ENCODE measurements at regions not wholly inside any gene's neighbourhood (a gene's known extent, or its start where the extent isn't known, plus 50 kb on each side); places are given as distances from the start of the nearest gene placed in this dataset.
A peak's percentile ranks its signal among the peaks of the same experiment; 100 is the strongest.

- H3K27ac Mint-ChIP-seq = no peak overlapping the region
- no peak overlapping the region for H3K4me3 Mint-ChIP-seq
- H3K36me3 Mint-ChIP-seq (ENCODE audit: low read depth) = peaks cover 28% of the 10 kb centered on the region
- H3K27me3 Mint-ChIP-seq (ENCODE audit: insufficient read depth) = no peaks in the 10 kb centered on the region
- peaks cover 5% of the 10 kb centered on the region for H3K4me1 Mint-ChIP-seq (ENCODE audit: low read depth)
- intact Hi-C loops (cut with micrococcal nuclease) = no loop called here
- H3K9me3 Mint-ChIP-seq = peaks cover 6% of the 10 kb centered on the region
- DNase-seq (ENCODE audit: low spot score) = no peak
Observed at GRCh38 chr14:71514941-71515919, 417.0 kb upstream of the RGS6 start.

DNA sequence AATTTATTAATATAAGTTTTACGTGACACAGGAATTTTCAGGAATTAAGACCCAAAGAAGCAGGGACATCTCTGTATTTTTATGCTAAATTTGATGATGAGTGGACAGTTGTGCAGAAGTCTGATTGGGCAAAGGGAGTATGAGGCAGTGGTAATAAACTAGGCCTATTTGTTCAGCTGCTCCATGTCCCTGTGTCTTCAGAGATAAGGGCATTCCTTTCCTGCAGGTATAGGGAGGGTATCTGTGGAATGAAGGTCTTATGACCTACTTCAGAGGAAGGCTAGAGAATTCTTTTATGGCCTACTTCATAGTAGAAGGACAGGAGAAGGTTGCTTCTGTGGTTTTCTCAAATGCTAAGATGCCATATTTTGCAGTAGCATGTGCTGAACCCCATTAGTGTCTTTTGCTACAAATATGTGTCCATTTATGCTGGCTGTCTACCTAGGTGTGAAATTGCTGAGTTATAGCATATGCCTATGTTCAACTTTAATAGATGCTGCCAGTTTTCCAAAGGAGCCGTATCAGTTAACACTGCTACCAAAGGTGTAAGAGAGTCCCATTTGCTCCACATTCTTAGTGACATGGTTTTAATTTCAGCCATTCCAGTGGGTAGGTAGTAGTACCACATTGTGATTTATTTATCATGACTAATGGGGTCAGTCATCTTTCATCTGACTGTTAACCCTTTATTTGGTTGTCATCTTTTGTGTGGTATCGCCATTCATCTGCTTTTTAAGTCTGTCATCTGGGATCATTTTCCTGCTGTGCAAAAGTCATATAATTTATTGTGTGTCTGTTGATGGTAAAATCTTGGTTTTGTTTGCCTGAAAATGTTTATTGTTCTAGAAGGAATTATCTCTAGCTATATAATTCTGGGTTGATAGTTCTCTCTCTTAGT, 410.7 kb upstream of the RGS6 start:
- peaks cover 27% of the 10 kb centered on the region for H3K36me3 Mint-ChIP-seq (ENCODE audit: low read depth)

GRCh38 chr14:71523630-71524319, 408.5 kb upstream of the RGS6 start:
- H3K9me3 Mint-ChIP-seq = no peaks in the 10 kb centered on the region
- H3K4me1 Mint-ChIP-seq (ENCODE audit: low read depth) = peaks cover 21% of the 10 kb centered on the region
- H3K4me3 Mint-ChIP-seq = no peak overlapping the region
- H3K27ac Mint-ChIP-seq = peak overlapping the region; percentile 32
- H3K27me3 Mint-ChIP-seq (ENCODE audit: insufficient read depth) = no peaks in the 10 kb centered on the region
- H3K36me3 Mint-ChIP-seq (ENCODE audit: low read depth) = peaks cover 21% of the 10 kb centered on the region
- no peak for DNase-seq (ENCODE audit: low spot score)
- intact Hi-C loops (cut with micrococcal nuclease) = loop anchor here (1.0 to 5.0 kb wide), 4 partner anchors 25 to 191 kb away; no protein-coding TSS in a partner anchor

More for the DNA sequence above, 410.7 kb upstream of the RGS6 start:
- no peak overlapping the region for H3K4me3 Mint-ChIP-seq
- no peaks in the 10 kb centered on the region for H3K27me3 Mint-ChIP-seq (ENCODE audit: insufficient read depth)
- H3K27ac Mint-ChIP-seq = no peak overlapping the region
- peaks cover 21% of the 10 kb centered on the region for H3K4me1 Mint-ChIP-seq (ENCODE audit: low read depth)
- H3K9me3 Mint-ChIP-seq = peaks cover 6% of the 10 kb centered on the region
- intact Hi-C loops (cut with micrococcal nuclease) = loop anchor here (5.0 kb wide), 1 partner anchor 44 kb away; no protein-coding TSS in a partner anchor
- no peak for DNase-seq (ENCODE audit: low spot score)

- Mint-ChIP-seq H3K4me3 (no peak overlapping the region), H3K9me3 (no peaks in the 10 kb centered on the region), H3K36me3 (ENCODE audit: low read depth) (peaks cover 16% of the 10 kb centered on the region), H3K4me1 (ENCODE audit: low read depth) (peaks cover 21% of the 10 kb centered on the region), H3K27me3 (ENCODE audit: insufficient read depth) (no peaks in the 10 kb centered on the region), H3K27ac (peak overlapping the region; percentile 32)
- intact Hi-C loops (cut with micrococcal nuclease) = loop anchor here (1.0 to 5.0 kb wide), 4 partner anchors 26 to 192 kb away; no protein-coding TSS in a partner anchor
- DNase-seq (ENCODE audit: low spot score) = no peak
Observed at GRCh38 chr14:71524320-71524982, 407.8 kb upstream of the RGS6 start.

- Mint-ChIP-seq H3K4me3 (no peak overlapping the region), H3K36me3 (ENCODE audit: low read depth) (peaks cover 24% of the 10 kb centered on the region), H3K27ac (no peak overlapping the region), H3K4me1 (ENCODE audit: low read depth) (peaks cover 25% of the 10 kb centered on the region), H3K27me3 (ENCODE audit: insufficient read depth) (no peaks in the 10 kb centered on the region), H3K9me3 (no peaks in the 10 kb centered on the region)
- intact Hi-C loops (cut with micrococcal nuclease) = no loop called here
- no peak for DNase-seq (ENCODE audit: low spot score)
Observed at GRCh38 chr14:71525663-71526221, 406.5 kb upstream of the RGS6 start.

DNA sequence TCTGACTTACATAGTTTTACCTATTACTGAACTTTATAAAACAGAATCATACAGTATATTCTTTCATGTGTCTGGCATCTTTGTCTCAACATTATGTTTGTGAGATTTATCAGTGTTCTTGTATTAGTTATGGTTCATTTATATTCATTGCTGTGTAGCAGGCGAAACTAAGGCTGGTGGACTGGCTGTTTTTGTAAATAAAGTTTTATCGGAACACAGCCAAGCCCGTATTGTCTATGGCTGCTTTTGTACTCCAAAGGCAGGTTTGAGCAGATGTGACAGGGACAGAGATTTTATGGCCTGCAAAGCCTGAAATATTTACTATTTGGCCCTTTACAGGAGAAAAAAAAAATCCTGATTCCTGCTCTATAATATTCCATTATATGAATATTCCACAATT, 405.8 kb upstream of the RGS6 start:
- Mint-ChIP-seq H3K4me1 (ENCODE audit: low read depth) (peaks cover 26% of the 10 kb centered on the region), H3K27me3 (ENCODE audit: insufficient read depth) (no peaks in the 10 kb centered on the region), H3K36me3 (ENCODE audit: low read depth) (peaks cover 25% of the 10 kb centered on the region), H3K4me3 (no peak overlapping the region), H3K9me3 (no peaks in the 10 kb centered on the region), H3K27ac (peak overlapping the region; percentile 15)
- intact Hi-C loops (cut with micrococcal nuclease) = no loop called here
- DNase-seq (ENCODE audit: low spot score) = no peak

DNA sequence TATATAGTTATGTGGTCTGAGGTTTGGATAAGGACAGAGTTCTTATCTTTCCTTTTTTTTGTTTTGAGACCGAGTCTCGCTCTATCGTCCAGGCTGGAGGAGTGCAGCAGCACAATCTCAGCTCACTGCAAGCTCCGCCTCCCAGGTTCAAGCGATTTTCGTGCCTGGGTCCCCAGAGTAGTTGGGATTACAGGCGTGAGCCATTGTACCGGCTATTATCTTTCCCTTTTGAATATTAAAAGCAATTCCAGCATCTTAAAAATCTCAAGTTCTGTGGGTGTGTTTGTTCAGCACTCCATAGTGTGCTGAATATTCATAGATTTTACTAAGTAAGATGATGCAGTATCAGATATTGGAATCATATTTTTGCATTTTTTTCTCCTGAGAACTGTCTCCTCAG, 404.4 kb upstream of the RGS6 start:
- no peak overlapping the region for H3K27ac Mint-ChIP-seq

DNA sequence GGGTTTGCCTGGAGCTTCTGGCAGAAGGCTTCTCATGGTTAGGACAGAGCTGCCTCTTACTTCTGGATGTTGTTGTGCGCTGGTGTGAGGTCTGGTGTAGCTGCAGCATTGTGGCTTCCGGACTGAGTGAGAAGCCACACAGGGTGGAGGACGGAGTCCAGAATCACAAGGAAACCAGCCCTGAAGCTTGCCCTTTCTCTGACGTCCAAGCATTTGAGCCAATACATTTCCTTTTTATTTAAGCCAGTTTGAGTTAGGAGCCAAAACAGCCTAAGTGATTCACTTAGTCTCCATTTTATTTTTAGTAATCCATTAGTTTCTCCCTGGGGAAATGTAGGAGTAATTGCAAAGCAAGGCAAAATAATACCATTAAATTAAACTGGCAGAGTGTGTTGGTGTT, 402.4 kb upstream of the RGS6 start:
- Mint-ChIP-seq H3K27ac (no peak overlapping the region), H3K9me3 (no peaks in the 10 kb centered on the region), H3K4me1 (ENCODE audit: low read depth) (peaks cover 5% of the 10 kb centered on the region), H3K27me3 (ENCODE audit: insufficient read depth) (no peaks in the 10 kb centered on the region), H3K4me3 (no peak overlapping the region), H3K36me3 (ENCODE audit: low read depth) (peaks cover 17% of the 10 kb centered on the region)
- intact Hi-C loops (cut with micrococcal nuclease) = no loop called here
- DNase-seq (ENCODE audit: low spot score) = no peak

More for the DNA sequence above, 404.4 kb upstream of the RGS6 start:
- intact Hi-C loops (cut with micrococcal nuclease) = no loop called here
- Mint-ChIP-seq H3K9me3 (no peaks in the 10 kb centered on the region), H3K4me3 (no peak overlapping the region), H3K27me3 (ENCODE audit: insufficient read depth) (no peaks in the 10 kb centered on the region), H3K36me3 (ENCODE audit: low read depth) (peaks cover 27% of the 10 kb centered on the region), H3K4me1 (ENCODE audit: low read depth) (peaks cover 20% of the 10 kb centered on the region)
- no peak for DNase-seq (ENCODE audit: low spot score)

- no peak overlapping the region for H3K4me3 Mint-ChIP-seq
- peaks cover 10% of the 10 kb centered on the region for H3K4me1 Mint-ChIP-seq (ENCODE audit: low read depth)
- intact Hi-C loops (cut with micrococcal nuclease) = no loop called here
- H3K9me3 Mint-ChIP-seq = no peaks in the 10 kb centered on the region
- peaks cover 20% of the 10 kb centered on the region for H3K36me3 Mint-ChIP-seq (ENCODE audit: low read depth)
- H3K27me3 Mint-ChIP-seq (ENCODE audit: insufficient read depth) = no peaks in the 10 kb centered on the region
- DNase-seq (ENCODE audit: low spot score) = no peak
- no peak overlapping the region for H3K27ac Mint-ChIP-seq
Observed at GRCh38 chr14:71532344-71532743, 399.9 kb upstream of the RGS6 start.

GRCh38 chr14:71532790-71533189, 399.4 kb upstream of the RGS6 start:
- no peak for DNase-seq (ENCODE audit: low spot score)
- intact Hi-C loops (cut with micrococcal nuclease) = no loop called here
- H3K36me3 Mint-ChIP-seq (ENCODE audit: low read depth) = peaks cover 22% of the 10 kb centered on the region
- H3K9me3 Mint-ChIP-seq = no peaks in the 10 kb centered on the region
- H3K27ac Mint-ChIP-seq = no peak overlapping the region
- no peak overlapping the region for H3K4me3 Mint-ChIP-seq
- no peaks in the 10 kb centered on the region for H3K27me3 Mint-ChIP-seq (ENCODE audit: insufficient read depth)
- H3K4me1 Mint-ChIP-seq (ENCODE audit: low read depth) = peaks cover 10% of the 10 kb centered on the region

DNA sequence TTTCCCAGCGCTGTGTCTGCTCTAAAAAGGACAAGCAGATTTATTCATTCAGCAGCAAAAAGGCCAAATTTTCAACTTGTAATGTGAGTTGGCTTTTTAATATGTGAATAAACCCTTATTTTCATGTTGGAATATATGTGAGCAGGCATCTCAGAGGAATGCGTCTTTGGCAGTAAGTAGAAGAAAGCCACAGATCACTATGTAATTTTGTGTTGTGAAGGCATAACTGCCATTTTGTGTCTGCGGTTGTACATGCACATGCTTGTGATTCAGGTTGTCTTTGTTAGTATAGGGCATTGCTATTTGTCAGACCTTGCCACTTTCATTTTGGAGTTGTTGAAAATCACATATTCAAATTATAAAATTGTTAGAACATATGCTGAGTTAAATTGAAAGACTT, 398.8 kb upstream of the RGS6 start:
- intact Hi-C loops (cut with micrococcal nuclease) = no loop called here
- Mint-ChIP-seq H3K9me3 (no peaks in the 10 kb centered on the region), H3K4me1 (ENCODE audit: low read depth) (peaks cover 10% of the 10 kb centered on the region), H3K27me3 (ENCODE audit: insufficient read depth) (no peaks in the 10 kb centered on the region), H3K4me3 (no peak overlapping the region), H3K27ac (no peak overlapping the region), H3K36me3 (ENCODE audit: low read depth) (peaks cover 24% of the 10 kb centered on the region)
- DNase-seq (ENCODE audit: low spot score) = no peak

DNA sequence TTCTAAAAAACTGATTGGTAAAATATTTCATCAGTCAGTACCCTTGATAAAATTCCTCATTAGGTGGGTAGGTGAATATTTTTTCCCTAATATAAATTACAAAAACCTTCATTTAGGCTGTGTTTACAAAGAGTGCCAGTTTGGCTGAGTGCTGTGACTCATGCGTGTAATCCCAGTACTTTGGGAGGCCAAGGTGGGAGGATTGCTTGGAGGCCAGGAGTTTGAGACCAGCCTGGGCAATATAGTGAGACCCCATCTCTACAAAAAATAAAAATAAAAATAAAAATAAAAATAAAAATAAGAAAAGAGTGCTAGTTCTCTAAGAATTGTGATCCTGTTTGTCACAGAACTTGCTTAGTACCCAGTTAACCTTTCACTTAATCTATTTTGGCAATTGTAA, 398.4 kb upstream of the RGS6 start:
- intact Hi-C loops (cut with micrococcal nuclease) = no loop called here
- H3K4me1 Mint-ChIP-seq (ENCODE audit: low read depth) = peaks cover 10% of the 10 kb centered on the region
- H3K9me3 Mint-ChIP-seq = no peaks in the 10 kb centered on the region
- DNase-seq (ENCODE audit: low spot score) = no peak
- H3K27me3 Mint-ChIP-seq (ENCODE audit: insufficient read depth) = no peaks in the 10 kb centered on the region
- H3K27ac Mint-ChIP-seq = no peak overlapping the region
- no peak overlapping the region for H3K4me3 Mint-ChIP-seq
- peaks cover 24% of the 10 kb centered on the region for H3K36me3 Mint-ChIP-seq (ENCODE audit: low read depth)

Data from activated T-helper 1 cell treated with anti-CD3 and anti-CD28 coated beads, Interleukin-12 subunit alpha, Interleukin-12 subunit beta, Interleukin-2, Interleukin-4 antibody, amounts not matched to agents 30 ng/mL and 10 ng/mL and 1 ng/mL, durations not matched to agents 14 hours and 24 hours and 36 hours (primary cell).